VCaP (cell line): ENCODE measurements at regions not wholly inside any gene's neighbourhood (a gene's known extent, or its start where the extent isn't known, plus 50 kb on each side); places are given as distances from the start of the nearest gene placed in this dataset.

Experiments used
- H3K27ac ChIP-seq: fragments of 450-650 bp; 2 replicates; pipeline ENCODE4 v1.5.1; 2017
- TF ChIP-seq, protein P1 (sequence below): fragments of 450-650 bp; conservative IDR thresholded peaks from 2 replicates; pipeline ENCODE4 v1.5.1; 2017; ENCODE audit warnings: mild to moderate bottlenecking, moderate library complexity

DNA sequence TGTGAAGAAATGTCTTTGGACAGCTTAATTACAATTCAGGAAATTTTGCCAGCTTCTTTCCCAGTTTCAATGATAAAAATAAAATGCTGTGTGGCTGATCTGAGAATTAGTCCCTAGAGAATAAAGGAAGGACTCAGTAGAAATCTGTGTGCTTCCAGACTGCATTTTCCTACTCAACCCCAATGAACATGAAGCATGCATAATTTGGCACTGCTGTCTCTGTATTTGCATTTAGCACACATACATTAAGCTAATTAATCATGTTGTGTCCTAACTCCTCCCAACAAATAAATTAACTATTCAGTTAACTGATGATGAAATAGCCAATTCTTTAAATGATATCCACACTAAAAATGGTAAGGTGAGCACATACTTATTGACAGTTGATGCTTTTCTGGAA, 380.0 kb upstream of the RORB start:
- TF ChIP-seq, protein P1, sequence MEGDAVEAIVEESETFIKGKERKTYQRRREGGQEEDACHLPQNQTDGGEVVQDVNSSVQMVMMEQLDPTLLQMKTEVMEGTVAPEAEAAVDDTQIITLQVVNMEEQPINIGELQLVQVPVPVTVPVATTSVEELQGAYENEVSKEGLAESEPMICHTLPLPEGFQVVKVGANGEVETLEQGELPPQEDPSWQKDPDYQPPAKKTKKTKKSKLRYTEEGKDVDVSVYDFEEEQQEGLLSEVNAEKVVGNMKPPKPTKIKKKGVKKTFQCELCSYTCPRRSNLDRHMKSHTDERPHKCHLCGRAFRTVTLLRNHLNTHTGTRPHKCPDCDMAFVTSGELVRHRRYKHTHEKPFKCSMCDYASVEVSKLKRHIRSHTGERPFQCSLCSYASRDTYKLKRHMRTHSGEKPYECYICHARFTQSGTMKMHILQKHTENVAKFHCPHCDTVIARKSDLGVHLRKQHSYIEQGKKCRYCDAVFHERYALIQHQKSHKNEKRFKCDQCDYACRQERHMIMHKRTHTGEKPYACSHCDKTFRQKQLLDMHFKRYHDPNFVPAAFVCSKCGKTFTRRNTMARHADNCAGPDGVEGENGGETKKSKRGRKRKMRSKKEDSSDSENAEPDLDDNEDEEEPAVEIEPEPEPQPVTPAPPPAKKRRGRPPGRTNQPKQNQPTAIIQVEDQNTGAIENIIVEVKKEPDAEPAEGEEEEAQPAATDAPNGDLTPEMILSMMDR, result no peak
- no peak overlapping the region for H3K27ac ChIP-seq

DNA sequence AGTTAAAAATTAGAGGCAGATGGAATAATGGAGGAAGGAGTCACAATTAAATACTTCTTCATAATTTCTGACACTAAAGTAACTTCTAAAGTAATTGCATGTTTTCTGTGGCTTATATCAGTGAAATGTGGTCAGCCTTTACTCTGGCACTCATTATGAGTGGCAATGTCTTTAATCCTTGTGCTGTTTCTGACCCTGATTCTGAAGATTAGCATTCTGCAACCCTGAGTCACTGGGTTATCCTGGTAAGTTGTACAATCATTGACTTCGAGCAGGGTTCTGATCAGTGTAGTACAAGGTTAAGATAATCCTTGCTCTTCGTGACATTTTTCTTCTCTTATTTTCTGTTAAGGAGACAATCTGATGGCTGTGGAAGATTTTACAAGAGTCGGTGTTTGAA, 379.4 kb upstream of the RORB start:
- H3K27ac ChIP-seq, result no peak overlapping the region
- TF ChIP-seq, protein P1, result no peak

DNA sequence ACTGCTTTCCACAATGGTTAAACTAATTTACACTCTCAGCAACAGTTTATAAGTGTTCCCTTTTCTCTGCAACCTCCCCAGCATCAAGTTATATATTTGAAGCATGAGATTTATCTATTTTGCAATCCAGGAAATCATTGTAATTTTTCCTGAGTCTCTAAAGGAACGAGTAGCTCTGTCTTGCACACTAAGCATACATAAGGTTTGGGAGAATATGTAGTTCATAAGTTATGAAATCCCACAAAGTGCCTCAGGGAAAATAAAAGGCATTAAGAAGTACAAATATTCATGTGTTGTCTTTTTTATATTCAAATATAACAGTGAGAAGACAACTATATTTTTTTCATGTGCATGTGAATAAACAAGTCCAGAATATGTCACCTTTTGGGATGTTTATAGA, 377.1 kb upstream of the RORB start:
- TF ChIP-seq, protein P1, result no peak
- H3K27ac ChIP-seq, result no peak overlapping the region

DNA sequence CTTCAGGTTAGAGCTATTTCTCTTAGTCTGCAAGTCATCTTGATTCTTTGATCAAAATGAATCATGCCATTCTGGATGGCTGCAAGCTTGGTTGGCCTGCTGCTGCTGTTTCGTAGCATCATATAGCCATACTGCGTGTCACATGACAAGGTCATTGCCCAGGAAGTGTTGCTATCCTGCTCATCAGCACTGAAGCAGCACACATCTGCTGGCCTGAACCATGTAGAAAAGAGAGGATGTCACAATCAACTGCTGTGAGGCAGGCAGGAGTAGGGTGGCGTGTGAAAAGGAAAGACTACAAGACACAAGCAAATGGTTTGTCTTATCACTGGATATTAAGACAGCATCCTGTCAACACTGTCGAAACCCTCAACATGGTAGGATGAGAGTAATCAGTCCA, 376.7 kb upstream of the RORB start:
- TF ChIP-seq, protein P1, result no peak
- no peak overlapping the region for H3K27ac ChIP-seq

DNA sequence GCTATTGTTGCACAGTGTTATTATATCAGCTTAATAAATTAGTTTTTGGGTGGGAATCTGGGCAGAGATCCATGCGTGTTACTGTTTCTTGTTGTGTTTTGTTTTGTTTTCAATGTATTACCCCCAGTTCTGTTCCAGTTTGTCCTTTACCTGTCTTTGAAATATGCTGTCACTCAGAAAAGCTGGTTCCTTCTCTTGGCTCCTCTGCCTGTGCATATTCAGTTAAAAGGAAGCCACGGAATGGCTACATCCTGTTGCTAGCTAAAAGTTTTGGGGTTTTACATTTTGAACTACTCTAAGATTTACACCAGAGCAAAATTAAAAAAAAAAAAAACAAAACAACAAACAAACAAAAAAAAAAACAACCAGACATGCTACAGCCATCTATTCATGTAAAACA, 374.9 kb upstream of the RORB start:
- TF ChIP-seq, protein P1, result no peak
- H3K27ac ChIP-seq, result no peak overlapping the region

DNA sequence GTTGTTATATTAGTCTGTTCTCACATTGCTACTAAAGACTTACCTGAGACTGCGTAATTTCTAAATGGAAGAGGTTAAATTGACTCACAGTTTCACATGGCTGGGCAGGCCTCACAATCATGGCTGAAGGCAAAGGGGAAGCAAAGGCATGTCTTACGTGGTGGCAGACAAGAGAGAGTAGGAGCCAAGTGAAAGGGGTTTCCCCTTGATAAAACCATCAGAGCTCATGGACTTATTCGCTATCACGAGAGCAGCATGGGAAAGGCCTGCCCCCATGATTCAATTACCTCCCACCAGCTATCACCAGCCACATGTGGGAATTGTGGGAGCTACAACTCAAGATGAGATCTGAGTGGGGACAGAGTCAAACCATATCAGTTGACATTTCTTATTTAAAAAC, 374.5 kb upstream of the RORB start:
- no peak overlapping the region for H3K27ac ChIP-seq

DNA sequence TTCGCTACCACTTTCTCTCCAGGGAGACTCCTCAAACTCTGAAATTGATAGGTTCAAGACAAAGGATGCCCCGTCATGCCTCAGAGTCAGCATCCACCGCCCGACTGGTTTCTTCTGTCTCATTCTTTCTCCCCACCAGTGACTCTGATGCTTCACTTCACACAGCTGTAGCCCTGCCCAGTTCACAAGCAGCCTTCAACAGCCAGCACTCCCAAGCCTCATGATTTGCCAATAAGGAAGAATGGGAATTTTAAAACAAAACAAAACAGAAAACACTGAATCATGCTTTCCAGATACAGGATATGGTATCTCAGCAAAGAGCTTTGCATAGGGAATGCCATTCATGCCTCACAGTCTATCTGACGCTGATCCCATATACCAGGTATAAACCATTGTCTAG, 371.2 kb upstream of the RORB start:
- no peak overlapping the region for H3K27ac ChIP-seq
- TF ChIP-seq, protein P1, result no peak

More for the DNA sequence above, 374.5 kb upstream of the RORB start:
- TF ChIP-seq, protein P1, result no peak

DNA sequence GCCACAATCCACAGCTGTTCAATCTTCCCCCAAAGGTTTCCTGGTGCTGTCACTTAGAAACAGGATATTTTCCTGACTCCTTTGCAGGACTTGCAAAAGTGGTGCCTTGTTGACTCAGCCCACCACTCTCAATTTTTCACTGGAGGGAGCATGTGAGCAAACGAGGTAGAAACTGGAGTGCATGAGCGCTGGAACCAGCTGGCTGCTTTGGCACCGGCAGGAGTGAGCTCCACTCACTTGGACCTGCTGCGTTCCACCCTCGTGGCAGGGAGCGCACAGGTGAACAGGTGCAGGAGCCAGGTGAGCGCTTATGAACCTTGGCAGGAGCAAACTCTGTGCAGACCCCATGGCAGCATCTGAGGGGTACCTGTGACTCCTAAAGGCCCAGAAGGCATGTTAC, 364.1 kb upstream of the RORB start:
- H3K27ac ChIP-seq, result no peak overlapping the region
- TF ChIP-seq, protein P1, result no peak
